Astrocyte (in vitro differentiated cells and primary cell): ENCODE measurements at regions not wholly inside any gene's neighbourhood (a gene's known extent, or its start where the extent isn't known, plus 50 kb on each side); places are given as distances from the start of the nearest gene placed in this dataset.
"Not testable (repeated sequence)": the region's sequence is repeated elsewhere in the genome, so short reads cannot be mapped to it uniquely, and the experiment has no call there.

Source experiments
- EZH2 ChIP-seq: IDR thresholded peaks from 2 replicates; pipeline ENCODE4 v1.6.1; 2012; ENCODE audit warnings: mild to moderate bottlenecking, low read length, inconsistent platforms; ENCODE audit not compliant: insufficient read depth
- TF ChIP-seq, protein P1 (sequence below): IDR thresholded peaks from 2 replicates; pipeline ENCODE4 v1.5.1; 2011; ENCODE audit warnings: low read depth, mild to moderate bottlenecking, inconsistent platforms, low read length, moderate library complexity; ENCODE audit not compliant: insufficient read depth

DNA sequence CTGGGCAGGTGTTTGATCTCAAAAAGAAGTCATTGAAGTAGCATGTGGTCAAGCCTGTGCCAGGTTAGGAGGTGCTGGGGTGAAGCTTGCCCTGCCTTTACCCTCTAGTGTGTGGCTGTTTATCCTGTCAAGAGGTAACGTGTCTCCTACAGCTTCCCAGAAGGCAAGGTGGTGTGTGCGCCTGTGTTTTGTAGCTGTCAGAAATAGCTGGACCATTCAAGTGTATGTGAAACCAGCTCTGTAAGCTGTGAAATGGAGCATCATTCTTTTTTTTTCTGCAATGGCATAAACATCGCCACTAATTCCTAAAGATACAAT lies 155.1 kb downstream of the BCL2L11 start:
- TF ChIP-seq, protein P1, sequence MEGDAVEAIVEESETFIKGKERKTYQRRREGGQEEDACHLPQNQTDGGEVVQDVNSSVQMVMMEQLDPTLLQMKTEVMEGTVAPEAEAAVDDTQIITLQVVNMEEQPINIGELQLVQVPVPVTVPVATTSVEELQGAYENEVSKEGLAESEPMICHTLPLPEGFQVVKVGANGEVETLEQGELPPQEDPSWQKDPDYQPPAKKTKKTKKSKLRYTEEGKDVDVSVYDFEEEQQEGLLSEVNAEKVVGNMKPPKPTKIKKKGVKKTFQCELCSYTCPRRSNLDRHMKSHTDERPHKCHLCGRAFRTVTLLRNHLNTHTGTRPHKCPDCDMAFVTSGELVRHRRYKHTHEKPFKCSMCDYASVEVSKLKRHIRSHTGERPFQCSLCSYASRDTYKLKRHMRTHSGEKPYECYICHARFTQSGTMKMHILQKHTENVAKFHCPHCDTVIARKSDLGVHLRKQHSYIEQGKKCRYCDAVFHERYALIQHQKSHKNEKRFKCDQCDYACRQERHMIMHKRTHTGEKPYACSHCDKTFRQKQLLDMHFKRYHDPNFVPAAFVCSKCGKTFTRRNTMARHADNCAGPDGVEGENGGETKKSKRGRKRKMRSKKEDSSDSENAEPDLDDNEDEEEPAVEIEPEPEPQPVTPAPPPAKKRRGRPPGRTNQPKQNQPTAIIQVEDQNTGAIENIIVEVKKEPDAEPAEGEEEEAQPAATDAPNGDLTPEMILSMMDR = not testable (repeated sequence)
- not testable (repeated sequence) for TF ChIP-seq EZH2
